HG02938 (cell line): ENCODE measurements at regions not wholly inside any gene's neighbourhood (a gene's known extent, or its start where the extent isn't known, plus 50 kb on each side); places are given as distances from the start of the nearest gene placed in this dataset.

Experiments
- ATAC-seq: cut with Tn5 transposase; IDR thresholded peaks from one replicate; pipeline ENCODE4 v1.9.1; 2021; ENCODE audit warnings: mild to moderate bottlenecking, moderate library complexity; ENCODE audit not compliant: unreplicated experiment

GRCh38 chr2:226580403-226580802 is 219.2 kb downstream of the IRS1 start:
- ATAC-seq = no peak

DNA sequence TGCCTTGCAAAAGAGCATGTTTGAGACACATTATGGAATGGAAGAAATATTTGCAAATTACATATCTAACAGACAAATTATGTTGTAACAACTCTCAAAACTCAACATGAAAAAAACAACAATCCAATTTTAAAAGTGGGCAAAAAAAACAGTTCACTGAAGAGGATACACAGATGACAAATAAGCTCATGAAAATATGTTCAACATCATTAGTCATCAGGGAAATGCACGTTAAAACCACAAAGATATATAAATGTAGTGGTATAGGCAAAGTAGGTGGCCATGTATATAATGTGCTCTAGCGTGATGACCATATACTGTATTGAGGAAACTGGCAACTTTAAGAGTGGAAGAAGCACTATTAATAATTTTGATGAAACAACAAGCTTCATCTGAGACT is 220.1 kb downstream of the IRS1 start:
- no peak for ATAC-seq

DNA sequence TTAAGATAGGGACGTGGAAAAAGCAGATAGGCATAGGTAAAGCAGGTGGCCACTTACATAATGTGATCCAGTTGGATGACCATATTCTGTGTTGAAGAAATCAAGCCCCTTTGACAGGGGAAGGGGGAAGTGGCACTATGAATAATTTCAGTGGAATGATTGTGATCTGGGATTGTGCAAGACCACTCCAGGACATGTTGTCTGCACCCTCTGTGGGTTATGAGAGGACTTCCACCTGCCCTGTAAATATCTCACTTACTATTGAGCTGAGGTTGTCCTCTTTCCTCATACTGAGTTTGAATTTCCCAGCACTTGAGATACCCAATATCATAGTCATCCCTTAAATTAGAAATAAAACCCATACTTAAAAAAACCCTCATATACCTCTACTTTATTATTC is 220.7 kb downstream of the IRS1 start:
- ATAC-seq = no peak

DNA sequence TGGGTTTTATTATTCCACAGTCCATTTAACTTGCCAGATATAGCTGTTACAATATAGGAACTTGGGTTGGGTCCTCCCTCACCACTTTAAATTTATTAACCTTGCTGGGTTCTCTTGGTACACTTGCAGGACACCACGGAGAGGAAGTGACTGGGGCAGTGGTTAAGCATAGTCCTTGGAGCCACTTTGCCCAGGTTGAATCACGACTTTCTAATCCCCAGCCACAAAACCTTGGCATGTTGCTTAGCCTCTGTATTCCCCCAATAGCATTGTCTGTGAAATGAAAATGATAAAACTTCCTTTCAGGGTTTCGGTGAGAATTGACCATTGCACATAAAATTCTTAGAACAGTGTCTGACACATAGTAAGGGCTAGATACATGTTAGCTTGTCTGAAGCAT is 221.2 kb downstream of the IRS1 start:
- no peak for ATAC-seq

GRCh38 chr2:226575928-226576327 is 223.7 kb downstream of the IRS1 start:
- ATAC-seq = no peak

- no peak for ATAC-seq
Measured at GRCh38 chr2:226573158-226573557, 226.5 kb downstream of the IRS1 start.

- ATAC-seq = no peak
Measured at GRCh38 chr2:226564667-226565066, 235.0 kb downstream of the IRS1 start.

GRCh38 chr2:226561962-226562361 is 237.7 kb downstream of the IRS1 start:
- no peak for ATAC-seq

- no peak for ATAC-seq
Measured at GRCh38 chr2:226560325-226560724, 239.3 kb downstream of the IRS1 start.

DNA sequence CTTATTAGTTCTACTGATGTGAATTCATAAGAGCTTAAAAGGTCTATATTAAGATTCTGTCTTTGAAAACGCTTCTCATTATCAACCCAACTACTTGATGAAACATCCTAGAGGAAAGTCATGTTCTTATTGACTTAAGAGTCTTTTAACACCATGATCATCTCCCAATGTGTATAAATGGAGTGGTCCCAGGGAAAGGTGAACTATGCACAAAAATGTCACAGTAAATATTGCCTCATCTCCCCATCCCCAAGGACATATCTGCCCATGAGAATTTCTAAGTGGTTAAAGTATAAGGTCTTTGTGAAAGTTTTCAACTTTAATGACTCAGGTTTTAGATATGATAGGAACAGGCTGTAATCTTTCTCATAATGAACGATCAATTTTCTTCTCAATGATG is 240.1 kb downstream of the IRS1 start:
- no peak for ATAC-seq

- ATAC-seq = no peak
Measured at GRCh38 chr2:226558418-226558817, 241.2 kb downstream of the IRS1 start.

DNA sequence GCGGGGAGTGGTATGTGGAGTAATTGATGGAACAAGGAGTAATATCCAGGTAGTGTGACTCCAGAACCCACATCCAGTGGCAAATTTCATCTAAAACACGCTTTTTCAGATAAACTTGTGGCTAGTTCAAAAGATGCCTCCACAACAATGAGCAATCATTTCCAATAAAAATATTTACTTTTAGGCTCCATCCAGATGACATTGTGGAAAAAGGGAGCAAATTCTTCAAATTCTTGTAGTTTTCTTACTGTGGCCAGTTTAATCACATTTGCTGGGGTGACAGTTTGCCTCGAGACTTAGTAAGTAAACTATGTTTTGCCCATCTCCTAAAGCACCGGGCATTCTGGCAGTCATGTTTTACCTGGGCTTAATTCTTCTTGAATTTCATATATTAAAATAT is 243.6 kb downstream of the IRS1 start:
- ATAC-seq = no peak

GRCh38 chr2:226554701-226555100 is 244.9 kb downstream of the IRS1 start:
- ATAC-seq = no peak

- ATAC-seq = no peak
Measured at GRCh38 chr2:226553333-226553732, 246.3 kb downstream of the IRS1 start.

DNA sequence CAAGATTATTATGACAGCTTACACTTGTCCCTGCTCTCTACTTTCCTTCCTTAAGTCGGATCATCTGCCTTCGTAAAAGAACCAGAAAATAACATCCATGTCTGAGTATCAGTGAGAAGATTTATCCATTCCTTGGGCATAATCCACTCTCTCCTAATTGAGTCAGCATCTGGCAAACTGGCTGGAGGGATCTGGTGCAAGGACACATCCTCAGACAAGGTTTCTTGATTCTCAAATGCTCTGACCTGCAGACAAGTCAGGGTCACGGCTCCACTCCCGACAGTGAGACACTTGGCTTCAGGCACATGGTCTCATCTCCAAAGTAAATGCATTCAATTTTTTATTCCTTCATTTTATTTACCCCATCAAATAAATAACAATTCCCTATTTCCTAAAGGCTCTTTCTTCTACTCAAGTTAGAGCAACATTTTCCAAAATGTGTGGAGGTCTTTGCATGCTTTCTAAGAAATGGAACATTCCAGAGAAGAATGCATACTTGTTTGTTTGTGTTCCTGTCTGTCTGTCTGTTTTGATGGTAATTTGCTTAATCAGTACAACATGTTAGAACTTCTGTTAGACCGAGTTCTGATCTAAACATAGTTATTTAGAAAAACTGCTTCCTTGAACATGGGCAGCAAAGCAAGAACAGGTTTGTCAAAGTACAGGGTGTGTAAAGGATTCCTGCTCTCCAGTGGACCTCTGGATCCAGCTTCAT is 246.9 kb downstream of the IRS1 start:
- no peak for ATAC-seq

DNA sequence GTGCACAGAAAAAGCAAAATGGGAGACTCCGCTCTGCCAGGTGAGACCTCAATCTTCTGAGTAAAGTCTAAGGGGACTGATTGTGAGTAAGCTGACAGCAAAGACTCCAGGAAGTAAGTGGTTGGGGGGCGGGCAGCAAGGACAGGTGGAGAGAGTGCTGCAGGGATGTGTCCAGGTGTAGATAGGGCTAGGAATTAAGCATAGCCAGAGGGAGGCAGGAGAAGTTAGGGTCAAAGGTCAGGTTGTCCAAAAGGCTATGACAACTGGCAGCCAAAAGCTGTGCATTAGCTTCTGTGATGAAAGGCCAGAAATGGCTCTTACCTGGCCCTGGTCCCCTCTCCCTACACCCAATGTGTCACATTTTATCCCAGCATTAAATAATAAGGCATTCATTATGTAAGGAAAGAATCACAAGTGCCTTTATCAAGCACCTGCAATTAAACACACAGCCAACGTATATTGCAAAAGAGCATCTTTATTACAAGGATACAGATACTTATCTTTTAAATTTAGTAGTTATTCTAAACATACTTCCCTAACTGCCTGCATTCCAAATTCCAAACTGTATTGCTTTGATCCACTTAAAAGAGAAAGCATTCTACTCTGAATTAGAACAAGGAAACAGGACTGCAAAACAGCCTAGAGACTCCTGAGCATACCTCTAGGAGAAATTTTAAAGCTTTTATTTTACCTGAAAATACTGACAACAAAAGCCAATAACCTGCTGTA is 247.9 kb downstream of the IRS1 start:
- ATAC-seq = no peak

DNA sequence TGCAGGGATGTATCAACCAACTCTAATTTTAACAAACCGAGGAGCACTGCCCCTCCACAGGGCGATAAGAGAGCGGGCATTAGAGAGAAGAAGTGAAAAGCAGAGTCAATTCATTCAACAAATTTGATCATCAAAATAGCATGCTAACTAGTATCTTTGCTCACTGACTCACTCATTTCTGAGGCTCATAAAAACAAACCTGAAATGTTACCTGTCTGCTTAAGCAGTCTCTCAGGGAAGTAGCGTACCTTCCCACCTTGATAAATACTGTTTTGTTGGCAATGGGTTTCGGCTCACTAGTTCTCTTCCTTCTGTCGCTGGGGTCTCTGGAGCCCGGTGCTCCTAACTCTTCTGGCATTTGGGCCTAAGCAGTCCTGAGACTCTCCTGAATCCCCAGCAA is 248.8 kb downstream of the IRS1 start:
- no peak for ATAC-seq

DNA sequence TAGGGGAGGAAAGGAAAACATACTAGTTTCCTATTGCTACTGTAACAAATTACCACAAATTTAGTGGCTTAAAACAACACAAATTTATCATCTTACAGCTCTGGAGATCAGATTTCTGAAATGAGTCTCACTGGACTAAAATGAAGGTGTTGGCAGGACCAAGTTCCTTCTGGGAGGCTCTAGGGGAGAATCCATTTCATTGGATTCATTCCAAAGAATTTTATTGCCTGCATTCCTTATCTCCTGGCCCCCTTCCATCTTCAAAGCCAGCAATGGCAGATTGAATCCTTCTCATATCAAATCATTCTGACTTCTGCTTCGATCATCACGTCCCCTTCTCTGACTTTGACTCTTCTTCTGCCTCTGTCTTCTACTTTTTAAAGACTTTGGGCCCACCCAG is 250.9 kb downstream of the IRS1 start:
- no peak for ATAC-seq

- ATAC-seq = no peak
Measured at GRCh38 chr2:226544596-226545210, 254.9 kb downstream of the IRS1 start.

DNA sequence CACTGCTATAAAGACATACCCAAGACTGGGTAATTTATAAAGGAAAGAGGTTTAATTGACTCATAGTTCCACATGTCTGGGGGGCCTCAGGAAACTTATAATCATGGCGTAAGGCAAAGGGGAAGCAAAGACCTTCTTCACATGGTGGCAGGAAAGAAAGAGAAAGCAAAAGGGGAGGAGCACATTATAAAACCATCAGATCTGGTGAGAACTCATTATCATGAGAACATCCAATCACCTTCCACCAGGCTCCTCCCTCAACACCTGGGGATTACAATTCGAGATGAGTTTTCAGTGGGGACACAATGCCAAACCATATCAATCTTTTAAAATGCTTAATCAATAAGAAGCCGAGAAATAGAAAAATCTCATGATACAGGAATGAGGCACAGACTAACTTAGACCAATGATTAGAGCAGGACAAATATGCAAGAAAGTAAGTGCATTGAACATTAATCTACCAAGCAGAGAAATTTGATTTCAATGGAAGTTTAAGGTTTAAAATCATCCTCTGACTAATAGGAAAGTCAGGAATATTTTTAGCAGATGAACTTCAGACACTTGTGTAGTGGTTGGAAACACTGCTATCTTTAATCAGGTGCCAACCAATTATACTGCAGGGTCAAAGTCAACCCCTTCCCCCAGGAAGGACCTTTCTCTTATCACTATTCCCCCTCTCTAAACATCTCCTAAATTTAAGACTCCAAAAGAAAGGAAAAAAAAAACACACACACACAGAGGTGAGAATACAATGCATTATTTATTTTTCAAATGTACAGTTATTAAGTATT is 259.2 kb downstream of the IRS1 start:
- ATAC-seq = no peak

GRCh38 chr2:226536410-226536809 is 263.2 kb downstream of the IRS1 start:
- ATAC-seq = no peak
